Liver (tissue), 8 donors: ENCODE measurements at regions not wholly inside any gene's neighbourhood (a gene's known extent, or its start where the extent isn't known, plus 50 kb on each side); places are given as distances from the start of the nearest gene placed in this dataset.

Experiments used
- DNase-seq: peaks from one replicate; pipeline ENCODE4 v3.0.0-alpha.2; 2017; ENCODE audit warnings: low spot score
- H3K27ac ChIP-seq, 2 donors: one replicate each; pipeline ENCODE4 v1.7.0; 2013; ENCODE audit warnings: inconsistent platforms in 2 of 2, low read length in 2 of 2, control low read depth in 1 of 2, low read depth in 1 of 2, mild to moderate bottlenecking in 1 of 2
- H3K27me3 ChIP-seq, 4 donors: one replicate each; pipeline versions ENCODE4 v1.6.1 to v1.7.0; 2013; ENCODE audit warnings: low read length in 3 of 4, inconsistent platforms in 1 of 4, mild to moderate bottlenecking in 1 of 4, moderate library complexity in 1 of 4; ENCODE audit not compliant: control insufficient read depth in 4 of 4, insufficient read depth in 4 of 4
- H3K36me3 ChIP-seq, 4 donors: one replicate each; pipeline versions ENCODE4 v1.6.1 to v1.7.0; 2013; ENCODE audit warnings: low read length in 3 of 4, mild to moderate bottlenecking in 3 of 4, low read depth in 1 of 4, moderate library complexity in 1 of 4; ENCODE audit not compliant: control insufficient read depth in 4 of 4, insufficient read depth in 3 of 4
- H3K4me1 ChIP-seq, 4 donors: one replicate each; pipeline versions ENCODE4 v1.6.1 to v1.7.0; 2013; ENCODE audit warnings: low read length in 3 of 4, mild to moderate bottlenecking in 3 of 4, moderate library complexity in 1 of 4; ENCODE audit not compliant: control insufficient read depth in 4 of 4, insufficient read depth in 4 of 4
- H3K4me3 ChIP-seq, 3 donors: one replicate each; pipeline versions ENCODE4 v1.6.1 to v1.7.0; 2013; ENCODE audit warnings: low read length in 3 of 3, control low read depth in 1 of 3, low read depth in 1 of 3, mild to moderate bottlenecking in 1 of 3
- H3K9ac ChIP-seq, 2 donors: one replicate each; pipeline ENCODE4 v1.7.0; 2013; ENCODE audit warnings: low read length in 2 of 2, mild to moderate bottlenecking in 2 of 2, moderate library complexity in 2 of 2, control low read depth in 1 of 2, low read depth in 1 of 2
- H3K9me3 ChIP-seq, 4 donors: one replicate each; pipeline versions ENCODE4 v1.6.1 to v1.7.0; 2013; ENCODE audit warnings: low read length in 3 of 4; ENCODE audit not compliant: control insufficient read depth in 4 of 4
- EGR1 ChIP-seq, 2 donors: IDR thresholded peaks; 2 replicates each; pipeline ENCODE4 v1.6.1; 2016 to 2018; ENCODE audit warnings: antibody characterized with exemption in 2 of 2, low read depth in 2 of 2
- FOXA1 ChIP-seq: IDR thresholded peaks from 2 replicates; pipeline ENCODE4 v1.6.1; 2016; ENCODE audit warnings: antibody characterized with exemption
- FOXA2 ChIP-seq: IDR thresholded peaks from 2 replicates; pipeline ENCODE4 v1.6.1; 2016; ENCODE audit warnings: antibody characterized with exemption
- GABPA ChIP-seq, 2 donors: IDR thresholded peaks in 1 of 2; conservative IDR thresholded peaks in 1 of 2; 2 replicates each; pipeline ENCODE4 v1.6.1; 2016; ENCODE audit warnings: antibody characterized with exemption in 2 of 2, mild to moderate bottlenecking in 1 of 2, moderate library complexity in 1 of 2
- HNF4A ChIP-seq, 2 donors: conservative IDR thresholded peaks; 2 replicates each; pipeline ENCODE4 v1.6.1; 2016; ENCODE audit warnings: antibody characterized with exemption in 2 of 2, mild to moderate bottlenecking in 2 of 2
- HNF4G ChIP-seq: IDR thresholded peaks from 2 replicates; pipeline ENCODE4 v1.6.1; 2016; ENCODE audit warnings: antibody characterized with exemption
- JUND ChIP-seq, 2 donors: IDR thresholded peaks; 2 replicates each; pipeline ENCODE4 v1.6.1; 2016; ENCODE audit warnings: antibody characterized with exemption in 2 of 2
- NR2F2 ChIP-seq: IDR thresholded peaks from 2 replicates; pipeline ENCODE4 v1.6.1; 2016; ENCODE audit warnings: antibody characterized with exemption
- RAD21 ChIP-seq, 2 donors: IDR thresholded peaks; 2 replicates each; pipeline ENCODE4 v1.6.1; 2016; ENCODE audit warnings: antibody characterized with exemption in 2 of 2, mild to moderate bottlenecking in 2 of 2
- RXRA ChIP-seq, 2 donors: IDR thresholded peaks; 2 replicates each; pipeline ENCODE4 v1.6.1; 2017 to 2018; ENCODE audit warnings: antibody characterized with exemption in 2 of 2, mild to moderate bottlenecking in 1 of 2
- SP1 ChIP-seq: IDR thresholded peaks from 2 replicates; pipeline ENCODE4 v1.6.1; 2018; ENCODE audit warnings: antibody characterized with exemption, mild to moderate bottlenecking
- TAF1 ChIP-seq: conservative IDR thresholded peaks from 2 replicates; pipeline ENCODE4 v1.6.1; 2016; ENCODE audit warnings: antibody characterized with exemption, mild to moderate bottlenecking
- YY1 ChIP-seq: IDR thresholded peaks from 2 replicates; pipeline ENCODE4 v1.6.1; 2016; ENCODE audit warnings: antibody characterized with exemption, mild to moderate bottlenecking
- WGBS: extraction: QIAGEN DNeasy Blood & Tissue Kit; methylation state at CpG from one replicate; pipeline ENCODE4 v1.1.7; 2013; 5-methylcytosine and 5-hydroxymethylcytosine counted together
- TF ChIP-seq, protein P1 (sequence below): fragments of 150-350 bp; IDR thresholded peaks from 2 replicates; pipeline ENCODE4 v1.5.1; 2017; ENCODE audit warnings: improper control_type of control experiment, low read depth, low read length; ENCODE audit not compliant: missing input control
- TF ChIP-seq, protein P2 (sequence below): IDR thresholded peaks from 2 replicates; pipeline ENCODE4 v1.6.1; 2016; ENCODE audit warnings: antibody characterized with exemption
- TF ChIP-seq, protein P3 (sequence below): IDR thresholded peaks from 2 replicates; pipeline ENCODE4 v1.6.1; 2016; ENCODE audit warnings: antibody characterized with exemption, mild to moderate bottlenecking
- TF ChIP-seq, protein P4 (sequence below): IDR thresholded peaks from 2 replicates; pipeline ENCODE4 v1.6.1; 2016; ENCODE audit warnings: antibody characterized with exemption
- TF ChIP-seq, protein P5 (sequence below): IDR thresholded peaks from 2 replicates; pipeline ENCODE4 v1.6.1; 2016; ENCODE audit warnings: antibody characterized with exemption
- donor health status: healthy.
- donor health status: healthy.
- donor health status: healthy.
- donor health status: healthy.
- donor health status: healthy.

DNA sequence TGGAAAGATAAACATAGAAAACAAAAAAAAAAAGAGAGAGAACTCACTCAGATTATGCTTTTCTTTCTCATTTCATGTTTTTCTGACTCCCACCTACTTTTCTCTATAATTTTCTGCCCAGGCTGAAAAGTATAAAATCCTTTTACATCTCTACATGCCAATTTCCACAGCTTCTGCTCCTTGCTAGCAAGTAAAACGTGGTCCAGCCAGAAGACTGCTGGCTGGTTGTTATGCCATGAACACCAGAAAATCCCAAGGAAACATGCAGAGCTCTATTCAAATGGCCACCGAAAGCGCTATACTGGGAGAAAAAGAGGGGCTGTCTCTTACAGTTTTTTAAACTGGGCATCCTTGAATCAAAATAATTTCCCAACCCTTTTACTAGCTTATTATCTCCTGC, 512.8 kb upstream of the ID4 start:
- no peak overlapping the region for H3K4me3 ChIP-seq
- H3K9ac ChIP-seq: no peak overlapping the region
- H3K4me1 ChIP-seq: no peaks in the 10 kb centered on the region
- H3K27me3 ChIP-seq: peaks cover 0 to 6% (median 0%) of the 10 kb centered on the region in 4 donors
- TF ChIP-seq FOXA1 (no peak), RXRA (IDR thresholded peaks at IDR 0.05) (no peak), TAF1 (no peak), GABPA (IDR thresholded peaks at IDR 0.05 in 1 of 2, conservative IDR thresholded peaks at IDR 0.05 in 1 of 2) (no peak), EGR1 (IDR thresholded peaks at IDR 0.05; ENCODE audit: low read depth in 2 of 2) (no peak), SP1 (no peak), RAD21 (IDR thresholded peaks at IDR 0.05) (no peak), FOXA2 (no peak), JUND (IDR thresholded peaks at IDR 0.05) (no peak), YY1 (no peak), NR2F2 (no peak), HNF4A (conservative IDR thresholded peaks at IDR 0.05) (no peak), HNF4G (no peak)
- TF ChIP-seq, protein P1, sequence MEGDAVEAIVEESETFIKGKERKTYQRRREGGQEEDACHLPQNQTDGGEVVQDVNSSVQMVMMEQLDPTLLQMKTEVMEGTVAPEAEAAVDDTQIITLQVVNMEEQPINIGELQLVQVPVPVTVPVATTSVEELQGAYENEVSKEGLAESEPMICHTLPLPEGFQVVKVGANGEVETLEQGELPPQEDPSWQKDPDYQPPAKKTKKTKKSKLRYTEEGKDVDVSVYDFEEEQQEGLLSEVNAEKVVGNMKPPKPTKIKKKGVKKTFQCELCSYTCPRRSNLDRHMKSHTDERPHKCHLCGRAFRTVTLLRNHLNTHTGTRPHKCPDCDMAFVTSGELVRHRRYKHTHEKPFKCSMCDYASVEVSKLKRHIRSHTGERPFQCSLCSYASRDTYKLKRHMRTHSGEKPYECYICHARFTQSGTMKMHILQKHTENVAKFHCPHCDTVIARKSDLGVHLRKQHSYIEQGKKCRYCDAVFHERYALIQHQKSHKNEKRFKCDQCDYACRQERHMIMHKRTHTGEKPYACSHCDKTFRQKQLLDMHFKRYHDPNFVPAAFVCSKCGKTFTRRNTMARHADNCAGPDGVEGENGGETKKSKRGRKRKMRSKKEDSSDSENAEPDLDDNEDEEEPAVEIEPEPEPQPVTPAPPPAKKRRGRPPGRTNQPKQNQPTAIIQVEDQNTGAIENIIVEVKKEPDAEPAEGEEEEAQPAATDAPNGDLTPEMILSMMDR: no peak
- TF ChIP-seq, protein P2, sequence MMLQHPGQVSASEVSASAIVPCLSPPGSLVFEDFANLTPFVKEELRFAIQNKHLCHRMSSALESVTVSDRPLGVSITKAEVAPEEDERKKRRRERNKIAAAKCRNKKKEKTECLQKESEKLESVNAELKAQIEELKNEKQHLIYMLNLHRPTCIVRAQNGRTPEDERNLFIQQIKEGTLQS: no peak
- TF ChIP-seq, protein P3, sequence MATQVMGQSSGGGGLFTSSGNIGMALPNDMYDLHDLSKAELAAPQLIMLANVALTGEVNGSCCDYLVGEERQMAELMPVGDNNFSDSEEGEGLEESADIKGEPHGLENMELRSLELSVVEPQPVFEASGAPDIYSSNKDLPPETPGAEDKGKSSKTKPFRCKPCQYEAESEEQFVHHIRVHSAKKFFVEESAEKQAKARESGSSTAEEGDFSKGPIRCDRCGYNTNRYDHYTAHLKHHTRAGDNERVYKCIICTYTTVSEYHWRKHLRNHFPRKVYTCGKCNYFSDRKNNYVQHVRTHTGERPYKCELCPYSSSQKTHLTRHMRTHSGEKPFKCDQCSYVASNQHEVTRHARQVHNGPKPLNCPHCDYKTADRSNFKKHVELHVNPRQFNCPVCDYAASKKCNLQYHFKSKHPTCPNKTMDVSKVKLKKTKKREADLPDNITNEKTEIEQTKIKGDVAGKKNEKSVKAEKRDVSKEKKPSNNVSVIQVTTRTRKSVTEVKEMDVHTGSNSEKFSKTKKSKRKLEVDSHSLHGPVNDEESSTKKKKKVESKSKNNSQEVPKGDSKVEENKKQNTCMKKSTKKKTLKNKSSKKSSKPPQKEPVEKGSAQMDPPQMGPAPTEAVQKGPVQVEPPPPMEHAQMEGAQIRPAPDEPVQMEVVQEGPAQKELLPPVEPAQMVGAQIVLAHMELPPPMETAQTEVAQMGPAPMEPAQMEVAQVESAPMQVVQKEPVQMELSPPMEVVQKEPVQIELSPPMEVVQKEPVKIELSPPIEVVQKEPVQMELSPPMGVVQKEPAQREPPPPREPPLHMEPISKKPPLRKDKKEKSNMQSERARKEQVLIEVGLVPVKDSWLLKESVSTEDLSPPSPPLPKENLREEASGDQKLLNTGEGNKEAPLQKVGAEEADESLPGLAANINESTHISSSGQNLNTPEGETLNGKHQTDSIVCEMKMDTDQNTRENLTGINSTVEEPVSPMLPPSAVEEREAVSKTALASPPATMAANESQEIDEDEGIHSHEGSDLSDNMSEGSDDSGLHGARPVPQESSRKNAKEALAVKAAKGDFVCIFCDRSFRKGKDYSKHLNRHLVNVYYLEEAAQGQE: no peak
- TF ChIP-seq, protein P4, sequence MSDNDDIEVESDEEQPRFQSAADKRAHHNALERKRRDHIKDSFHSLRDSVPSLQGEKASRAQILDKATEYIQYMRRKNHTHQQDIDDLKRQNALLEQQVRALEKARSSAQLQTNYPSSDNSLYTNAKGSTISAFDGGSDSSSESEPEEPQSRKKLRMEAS: no peak
- TF ChIP-seq, protein P5, sequence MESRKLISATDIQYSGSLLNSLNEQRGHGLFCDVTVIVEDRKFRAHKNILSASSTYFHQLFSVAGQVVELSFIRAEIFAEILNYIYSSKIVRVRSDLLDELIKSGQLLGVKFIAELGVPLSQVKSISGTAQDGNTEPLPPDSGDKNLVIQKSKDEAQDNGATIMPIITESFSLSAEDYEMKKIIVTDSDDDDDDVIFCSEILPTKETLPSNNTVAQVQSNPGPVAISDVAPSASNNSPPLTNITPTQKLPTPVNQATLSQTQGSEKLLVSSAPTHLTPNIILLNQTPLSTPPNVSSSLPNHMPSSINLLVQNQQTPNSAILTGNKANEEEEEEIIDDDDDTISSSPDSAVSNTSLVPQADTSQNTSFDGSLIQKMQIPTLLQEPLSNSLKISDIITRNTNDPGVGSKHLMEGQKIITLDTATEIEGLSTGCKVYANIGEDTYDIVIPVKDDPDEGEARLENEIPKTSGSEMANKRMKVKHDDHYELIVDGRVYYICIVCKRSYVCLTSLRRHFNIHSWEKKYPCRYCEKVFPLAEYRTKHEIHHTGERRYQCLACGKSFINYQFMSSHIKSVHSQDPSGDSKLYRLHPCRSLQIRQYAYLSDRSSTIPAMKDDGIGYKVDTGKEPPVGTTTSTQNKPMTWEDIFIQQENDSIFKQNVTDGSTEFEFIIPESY: no peak
- no peak overlapping the region for H3K27ac ChIP-seq
- 73% methylated on average over 3 of the region's 3 CpGs for WGBS
- H3K36me3 ChIP-seq: no peaks in the 10 kb centered on the region
- no peaks in the 10 kb centered on the region for H3K9me3 ChIP-seq
- DNase-seq: no peak
